NB4 (cell line): ENCODE measurements at regions not wholly inside any gene's neighbourhood (a gene's known extent, or its start where the extent isn't known, plus 50 kb on each side); places are given as distances from the start of the nearest gene placed in this dataset.
"Not testable (repeated sequence)": the region's sequence is repeated elsewhere in the genome, so short reads cannot be mapped to it uniquely, and the experiment has no call there.

Experiments used
- DNase-seq: peaks from one replicate; pipeline ENCODE4 v3.0.0; 2010; ENCODE audit warnings: low read depth
- H3K4me3 ChIP-seq: one replicate; pipeline ENCODE4 v1.5.1; 2011; ENCODE audit warnings: mild to moderate bottlenecking, low read depth, low read length, moderate library complexity
- CTCF ChIP-seq: IDR thresholded peaks from one replicate; pipeline ENCODE4 v1.5.1; 2012; ENCODE audit warnings: low read depth, low read length
- MAX ChIP-seq: IDR thresholded peaks from 2 replicates; pipeline ENCODE4 v1.6.1; 2011; ENCODE audit warnings: low read depth, low read length
- MYC ChIP-seq: IDR thresholded peaks from 2 replicates; pipeline ENCODE4 v1.6.1; 2011; ENCODE audit warnings: low read depth, low read length
- POLR2A ChIP-seq: IDR thresholded peaks from 2 replicates; pipeline ENCODE4 v1.6.1; 2011; ENCODE audit warnings: mild to moderate bottlenecking; ENCODE audit not compliant: insufficient read length; ENCODE audit errors: extremely low read depth

GRCh38 chr22:23450434-23450795 is 129.7 kb downstream of the IGLL1 start:
- no peak for DNase-seq
- TF ChIP-seq MAX: no peak
- no peak for TF ChIP-seq POLR2A
- no peak for TF ChIP-seq MYC
- TF ChIP-seq CTCF: no peak
- H3K4me3 ChIP-seq: no peak overlapping the region

- DNase-seq: not testable (repeated sequence)
Measured at GRCh38 chr22:23449748-23450433, 130.2 kb downstream of the IGLL1 start.

GRCh38 chr22:23448499-23449288 is 131.4 kb downstream of the IGLL1 start:
- not testable (repeated sequence) for H3K4me3 ChIP-seq, DNase-seq

More at GRCh38 chr22:23449748-23450433, 130.2 kb downstream of the IGLL1 start:
- not testable (repeated sequence) for H3K4me3 ChIP-seq

- DNase-seq: peak; percentile 22
- H3K4me3 ChIP-seq: no peak overlapping the region
- TF ChIP-seq MAX (no peak), CTCF (no peak), MYC (no peak), POLR2A (no peak)
Measured at GRCh38 chr22:23446796-23447350, 133.2 kb downstream of the IGLL1 start.

DNA sequence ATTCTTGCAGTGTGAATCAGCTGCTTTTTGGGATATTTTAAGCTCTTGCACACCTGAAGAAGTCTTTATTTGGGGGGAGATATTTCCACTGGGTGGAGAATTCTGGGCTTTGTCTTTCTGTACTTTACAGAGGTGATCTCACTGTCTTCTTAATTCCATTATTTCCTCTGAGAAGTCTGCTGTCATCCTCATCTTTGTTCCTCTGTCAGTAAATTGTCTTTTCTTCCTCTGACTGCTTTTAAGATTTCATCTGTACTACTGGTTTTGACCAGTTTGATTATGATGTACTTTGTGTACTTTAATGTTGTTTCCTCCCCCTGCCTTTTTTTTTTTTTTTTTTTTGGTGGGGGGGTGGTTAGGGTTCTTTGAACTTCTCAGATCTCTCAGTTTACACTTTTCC is 133.9 kb downstream of the IGLL1 start:
- not testable (repeated sequence) for DNase-seq, H3K4me3 ChIP-seq

- not testable (repeated sequence) for DNase-seq, H3K4me3 ChIP-seq
Measured at GRCh38 chr22:23443905-23444304, 136.2 kb downstream of the IGLL1 start.

GRCh38 chr22:23439581-23439980 is 140.5 kb downstream of the IGLL1 start:
- DNase-seq, H3K4me3 ChIP-seq: not testable (repeated sequence)

- peak; percentile 48 for DNase-seq
- no peak for TF ChIP-seq MYC
- no peak for TF ChIP-seq POLR2A
- no peak for TF ChIP-seq CTCF
- no peak for TF ChIP-seq MAX
Measured at GRCh38 chr22:23438216-23438615, 141.9 kb downstream of the IGLL1 start.

More at GRCh38 chr22:23438216-23438615, 141.9 kb downstream of the IGLL1 start:
- H3K4me3 ChIP-seq: no peak overlapping the region
